Fibroblast of lung (primary cell): ENCODE measurements at regions not wholly inside any gene's neighbourhood (a gene's known extent, or its start where the extent isn't known, plus 50 kb on each side); places are given as distances from the start of the nearest gene placed in this dataset.

Source experiments
- DNase-seq, 2 donors: peaks; one replicate each; pipeline versions ENCODE4 v3.0.0 to v3.0.0-alpha.2; 2010; ENCODE audit warnings: low read depth in 2 of 2
- H2AFZ ChIP-seq: 2 replicates; pipeline ENCODE4 v1.5.1; 2012; ENCODE audit warnings: low read length, control low read depth, inconsistent platforms
- H3K27ac ChIP-seq: 2 replicates; pipeline ENCODE4 v1.5.1; 2011; ENCODE audit warnings: low read length, control low read depth; ENCODE audit not compliant: insufficient read depth
- H3K27me3 ChIP-seq: 2 replicates; pipeline ENCODE4 v1.5.1; 2011; ENCODE audit warnings: mild to moderate bottlenecking, low read length; ENCODE audit not compliant: control insufficient read depth, insufficient read depth
- H3K36me3 ChIP-seq: 2 replicates; pipeline ENCODE4 v1.5.1; 2011; ENCODE audit warnings: low read length; ENCODE audit not compliant: control insufficient read depth, insufficient read depth
- H3K4me1 ChIP-seq: 2 replicates; pipeline ENCODE4 v1.5.1; 2011; ENCODE audit warnings: low read length; ENCODE audit not compliant: control insufficient read depth, insufficient read depth; ENCODE audit errors: extremely low read depth
- H3K4me2 ChIP-seq: 2 replicates; pipeline ENCODE4 v1.5.1; 2011; ENCODE audit warnings: low read length, control low read depth; ENCODE audit not compliant: insufficient read depth; ENCODE audit errors: extremely low read depth
- H3K4me3 ChIP-seq, 4 experiments: fragments of 200-600 bp in 1 of 4; sonication (generic) in 1 of 4; replicated peaks in 1 of 4; 2 replicates each; pipeline ENCODE4 v1.5.1; 2011 to 2016; ENCODE audit warnings: low read length in 4 of 4, low read depth in 3 of 4, mild to moderate bottlenecking in 3 of 4, control low read depth in 2 of 4, inconsistent platforms in 1 of 4, mixed read lengths in 1 of 4; ENCODE audit not compliant: insufficient read depth in 1 of 4; ENCODE audit errors: control extremely low read depth in 1 of 4
- H3K79me2 ChIP-seq: 2 replicates; pipeline ENCODE4 v1.5.1; 2012; ENCODE audit warnings: mild to moderate bottlenecking, low read length, inconsistent platforms; ENCODE audit not compliant: control insufficient read depth, insufficient read depth
- H3K9ac ChIP-seq: 2 replicates; pipeline ENCODE4 v1.5.1; 2011; ENCODE audit warnings: mild to moderate bottlenecking, low read length, control low read depth; ENCODE audit not compliant: insufficient read depth
- H3K9me3 ChIP-seq: 2 replicates; pipeline ENCODE4 v1.5.1; 2012; ENCODE audit warnings: low read depth, low read length; ENCODE audit not compliant: control insufficient read depth, insufficient read depth
- H4K20me1 ChIP-seq: 2 replicates; pipeline ENCODE4 v1.5.1; 2011; ENCODE audit warnings: low read length; ENCODE audit not compliant: control insufficient read depth, insufficient read depth; ENCODE audit errors: extremely low read depth
- EZH2 ChIP-seq: IDR thresholded peaks from 2 replicates; pipeline ENCODE4 v1.5.1; 2012; ENCODE audit warnings: low read length, control low read depth, mild to moderate bottlenecking; ENCODE audit errors: missing control alignments
- TF ChIP-seq, protein P1 (sequence below), 2 donors: IDR thresholded peaks in 1 of 2; conservative IDR thresholded peaks in 1 of 2; 1 replicate in 1 of 2; 2 replicates in 1 of 2; pipeline ENCODE4 v1.5.1; 2011 to 2012; ENCODE audit warnings: low read length in 2 of 2, control low read depth in 1 of 2, inconsistent platforms in 1 of 2, low read depth in 1 of 2, mild to moderate bottlenecking in 1 of 2

DNA sequence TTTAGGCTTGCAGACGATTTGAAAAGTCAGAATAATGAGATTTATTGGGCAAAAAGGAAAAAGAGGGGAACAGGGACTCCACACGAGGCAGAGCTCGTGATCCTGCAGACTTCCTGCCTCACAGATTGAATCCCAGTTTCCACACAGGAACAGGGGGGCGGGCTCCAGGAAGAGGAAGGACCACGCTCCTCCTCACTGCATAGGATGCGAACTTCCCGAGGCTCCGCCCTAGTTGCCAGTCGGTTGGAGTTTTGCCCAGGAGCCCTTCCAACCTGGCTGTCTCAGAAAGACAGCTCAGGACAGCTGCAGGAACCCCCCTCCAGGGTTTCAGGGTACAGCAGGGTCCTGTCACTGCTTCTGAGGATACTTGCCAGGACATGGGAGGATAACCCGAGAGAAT, 488.3 kb upstream of the ADARB2 start:
- Histone ChIP-seq H3K36me3 (no peaks in the 10 kb centered on the region), H3K79me2 (no peaks in the 10 kb centered on the region), H3K4me1 (no peaks in the 10 kb centered on the region), H4K20me1 (no peaks in the 10 kb centered on the region), H3K9ac (no peak overlapping the region), H3K4me3 (no peak overlapping the region), H3K27ac (no peak overlapping the region), H2AFZ (no peak overlapping the region), H3K4me2 (no peak overlapping the region), H3K9me3 (no peaks in the 10 kb centered on the region), H3K27me3 (no peaks in the 10 kb centered on the region)
- no peak for DNase-seq
- TF ChIP-seq EZH2, result no peak
- TF ChIP-seq, protein P1, sequence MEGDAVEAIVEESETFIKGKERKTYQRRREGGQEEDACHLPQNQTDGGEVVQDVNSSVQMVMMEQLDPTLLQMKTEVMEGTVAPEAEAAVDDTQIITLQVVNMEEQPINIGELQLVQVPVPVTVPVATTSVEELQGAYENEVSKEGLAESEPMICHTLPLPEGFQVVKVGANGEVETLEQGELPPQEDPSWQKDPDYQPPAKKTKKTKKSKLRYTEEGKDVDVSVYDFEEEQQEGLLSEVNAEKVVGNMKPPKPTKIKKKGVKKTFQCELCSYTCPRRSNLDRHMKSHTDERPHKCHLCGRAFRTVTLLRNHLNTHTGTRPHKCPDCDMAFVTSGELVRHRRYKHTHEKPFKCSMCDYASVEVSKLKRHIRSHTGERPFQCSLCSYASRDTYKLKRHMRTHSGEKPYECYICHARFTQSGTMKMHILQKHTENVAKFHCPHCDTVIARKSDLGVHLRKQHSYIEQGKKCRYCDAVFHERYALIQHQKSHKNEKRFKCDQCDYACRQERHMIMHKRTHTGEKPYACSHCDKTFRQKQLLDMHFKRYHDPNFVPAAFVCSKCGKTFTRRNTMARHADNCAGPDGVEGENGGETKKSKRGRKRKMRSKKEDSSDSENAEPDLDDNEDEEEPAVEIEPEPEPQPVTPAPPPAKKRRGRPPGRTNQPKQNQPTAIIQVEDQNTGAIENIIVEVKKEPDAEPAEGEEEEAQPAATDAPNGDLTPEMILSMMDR (conservative IDR thresholded peaks at IDR 0.05 in 1 of 2, IDR thresholded peaks at IDR 0.05 in 1 of 2; ENCODE audit: low read depth in 1 of 2, low read length in 2 of 2), result no peak

DNA sequence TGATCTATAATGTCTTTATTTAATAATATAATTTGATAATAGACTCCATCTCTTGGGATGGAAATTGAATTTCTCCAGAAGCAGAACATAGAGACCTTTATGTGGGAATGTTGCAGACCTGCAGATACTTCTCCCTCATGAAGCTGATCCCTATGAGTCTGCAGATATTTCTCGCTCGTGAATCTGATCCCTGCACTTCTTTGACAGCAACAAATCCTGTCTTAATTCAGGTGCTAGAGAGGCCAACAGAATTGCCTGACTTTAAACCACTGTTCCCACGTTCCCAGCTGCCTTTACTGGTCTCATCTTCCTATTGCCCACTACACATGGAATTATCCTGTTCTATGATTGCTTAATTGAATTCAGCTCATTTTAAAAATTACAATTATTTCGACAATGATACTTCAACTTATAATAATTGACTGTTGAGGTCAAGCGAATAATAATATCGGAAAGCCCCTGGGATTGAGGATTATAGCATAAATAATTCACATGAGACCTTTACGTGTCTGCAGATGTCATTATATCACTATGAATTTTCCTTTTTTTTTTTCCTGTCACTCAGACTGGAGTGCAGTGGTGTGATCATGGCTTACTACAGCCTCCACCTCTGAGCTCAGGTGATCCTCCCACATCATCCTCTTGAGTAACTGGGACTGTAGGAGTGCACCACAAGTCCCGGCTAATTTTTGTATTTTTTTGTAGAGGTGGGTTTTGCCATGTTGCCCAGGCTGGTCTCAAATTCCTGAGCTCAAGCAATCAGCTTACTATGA, 486.4 kb upstream of the ADARB2 start:
- H2AFZ ChIP-seq, result no peak overlapping the region
- H3K4me2 ChIP-seq, result no peak overlapping the region
- H3K27me3 ChIP-seq, result no peaks in the 10 kb centered on the region
- H3K9me3 ChIP-seq, result no peaks in the 10 kb centered on the region
- no peaks in the 10 kb centered on the region for H3K4me1 ChIP-seq
- H3K79me2 ChIP-seq, result no peaks in the 10 kb centered on the region
- no peaks in the 10 kb centered on the region for H4K20me1 ChIP-seq
- no peaks in the 10 kb centered on the region for H3K36me3 ChIP-seq
- H3K4me3 ChIP-seq, result no peak overlapping the region
- no peak overlapping the region for H3K9ac ChIP-seq
- TF ChIP-seq EZH2, result no peak
- TF ChIP-seq, protein P1 (conservative IDR thresholded peaks at IDR 0.05 in 1 of 2, IDR thresholded peaks at IDR 0.05 in 1 of 2; ENCODE audit: low read depth in 1 of 2, low read length in 2 of 2), result no peak
- no peak overlapping the region for H3K27ac ChIP-seq
- no peak for DNase-seq

DNA sequence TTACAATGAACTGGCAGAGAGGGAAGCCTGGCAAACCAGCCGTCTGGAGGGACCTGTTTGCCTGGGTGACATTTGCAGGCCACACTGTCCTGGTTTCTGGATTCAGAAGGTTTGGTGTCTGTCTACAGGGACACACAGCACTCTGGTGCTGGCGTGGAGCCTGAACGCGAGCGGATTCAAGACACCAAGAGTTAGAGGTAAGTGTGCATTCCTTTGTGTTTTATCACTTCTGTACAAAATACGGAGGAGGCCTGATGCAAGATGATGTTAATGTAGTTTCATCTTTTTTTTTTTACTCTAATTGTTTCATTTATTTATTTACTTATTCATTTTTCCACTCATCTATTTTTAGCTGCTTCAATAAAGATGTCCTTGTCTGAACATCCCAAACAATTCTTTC, 485.3 kb upstream of the ADARB2 start:
- H2AFZ ChIP-seq, result no peak overlapping the region
- H3K4me1 ChIP-seq, result no peaks in the 10 kb centered on the region
- no peak overlapping the region for H3K4me3 ChIP-seq
- no peaks in the 10 kb centered on the region for H4K20me1 ChIP-seq
- no peak overlapping the region for H3K9ac ChIP-seq
- H3K79me2 ChIP-seq, result no peaks in the 10 kb centered on the region
- no peaks in the 10 kb centered on the region for H3K27me3 ChIP-seq
- H3K4me2 ChIP-seq, result no peak overlapping the region
- DNase-seq, result peak in 1 of 2 donors; percentile 54
- H3K9me3 ChIP-seq, result no peaks in the 10 kb centered on the region
- H3K27ac ChIP-seq, result no peak overlapping the region
- H3K36me3 ChIP-seq, result no peaks in the 10 kb centered on the region
- TF ChIP-seq, protein P1 (conservative IDR thresholded peaks at IDR 0.05 in 1 of 2, IDR thresholded peaks at IDR 0.05 in 1 of 2; ENCODE audit: low read depth in 1 of 2, low read length in 2 of 2), result no peak
- TF ChIP-seq EZH2, result no peak
